GF-D8 (cell line): ENCODE measurements at regions not wholly inside any gene's neighbourhood (a gene's known extent, or its start where the extent isn't known, plus 50 kb on each side); places are given as distances from the start of the nearest gene placed in this dataset.
"Not testable (repeated sequence)": the region's sequence is repeated elsewhere in the genome, so short reads cannot be mapped to it uniquely, and the experiment has no call there.

Experiments used
- DNase-seq: peaks from one replicate; lab custom pipeline; 2025; lab: John Stamatoyannopoulos, UW

DNA sequence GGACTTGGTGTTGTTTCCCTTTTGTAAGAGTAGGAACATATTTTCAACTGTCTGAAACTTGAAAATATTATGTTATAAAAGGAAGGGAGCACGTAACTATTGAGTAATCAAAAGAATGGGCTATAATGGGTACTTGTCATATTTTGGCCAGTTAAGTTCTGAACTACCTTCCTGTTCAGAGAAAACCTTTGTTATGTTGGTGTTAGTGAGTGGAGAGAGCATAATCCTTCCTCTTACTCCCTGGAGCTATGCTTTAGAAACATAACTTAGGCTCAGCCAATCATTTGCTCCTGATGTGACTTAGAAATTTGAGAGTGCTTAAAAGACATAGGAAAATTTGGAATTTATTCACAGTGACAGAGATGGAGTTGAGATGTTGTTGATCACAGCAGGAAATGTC is 482.5 kb upstream of the SPRY2 start:
- DNase-seq = no peak

DNA sequence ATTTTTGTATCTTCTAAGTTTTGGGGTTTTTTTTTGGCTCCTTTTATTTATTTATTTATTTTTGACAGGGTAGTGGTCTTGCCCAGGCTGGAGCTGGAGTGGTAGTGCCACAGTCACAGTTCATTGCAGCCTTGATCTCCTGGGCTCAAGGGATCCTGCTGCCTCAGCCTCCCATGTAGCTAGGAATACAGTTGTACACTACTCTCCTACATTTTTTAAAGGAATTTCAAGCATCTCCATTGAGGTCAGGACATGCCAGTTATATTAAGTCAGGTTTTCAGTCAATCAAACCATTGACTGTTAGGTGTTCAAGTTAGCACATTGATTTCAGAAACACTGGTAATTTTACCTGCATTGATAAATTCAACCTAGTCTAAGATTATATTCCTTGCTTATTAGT is 480.5 kb upstream of the SPRY2 start:
- no peak for DNase-seq

DNA sequence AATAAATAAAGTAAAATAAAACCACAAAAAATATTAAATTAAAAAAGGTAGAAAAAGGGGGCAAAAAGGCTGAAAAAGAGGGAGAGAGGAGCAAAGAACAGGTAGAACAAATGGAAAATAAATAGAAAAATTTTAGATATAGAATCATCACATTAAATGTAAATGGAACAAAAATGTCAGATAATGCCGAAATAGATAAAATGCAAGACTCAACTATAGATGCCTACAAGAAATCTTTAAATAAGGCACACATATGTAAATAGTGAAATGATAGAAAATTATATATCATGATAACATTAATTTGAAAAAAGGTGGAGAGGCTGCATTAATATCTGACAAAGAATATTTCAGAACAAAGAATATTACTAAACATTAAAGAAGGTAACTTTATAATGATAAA is 477.1 kb upstream of the SPRY2 start:
- no peak for DNase-seq

GRCh38 chr13:80814541-80814940 is 473.6 kb upstream of the SPRY2 start:
- DNase-seq = no peak

- not testable (repeated sequence) for DNase-seq
Observed at GRCh38 chr13:80810294-80810693, 469.4 kb upstream of the SPRY2 start.

DNA sequence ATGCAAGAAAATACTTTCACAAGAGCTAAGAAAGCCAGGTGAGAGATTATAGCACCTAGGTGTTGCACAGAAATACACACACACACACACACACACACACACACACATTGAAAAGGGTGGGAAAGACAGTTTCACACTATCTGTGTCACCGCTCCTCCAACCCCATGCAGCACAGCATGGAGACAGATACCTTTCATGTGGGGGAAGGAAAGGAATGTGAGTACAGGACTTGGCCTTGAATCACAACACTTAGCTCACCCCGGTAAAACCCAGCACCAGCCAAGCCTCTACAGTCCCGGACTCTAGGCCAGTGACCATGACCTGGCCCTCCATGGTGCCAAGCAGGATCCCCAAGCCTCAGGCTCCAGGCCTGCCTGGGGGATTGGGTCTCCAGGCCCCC is 462.0 kb upstream of the SPRY2 start:
- no peak for DNase-seq

DNA sequence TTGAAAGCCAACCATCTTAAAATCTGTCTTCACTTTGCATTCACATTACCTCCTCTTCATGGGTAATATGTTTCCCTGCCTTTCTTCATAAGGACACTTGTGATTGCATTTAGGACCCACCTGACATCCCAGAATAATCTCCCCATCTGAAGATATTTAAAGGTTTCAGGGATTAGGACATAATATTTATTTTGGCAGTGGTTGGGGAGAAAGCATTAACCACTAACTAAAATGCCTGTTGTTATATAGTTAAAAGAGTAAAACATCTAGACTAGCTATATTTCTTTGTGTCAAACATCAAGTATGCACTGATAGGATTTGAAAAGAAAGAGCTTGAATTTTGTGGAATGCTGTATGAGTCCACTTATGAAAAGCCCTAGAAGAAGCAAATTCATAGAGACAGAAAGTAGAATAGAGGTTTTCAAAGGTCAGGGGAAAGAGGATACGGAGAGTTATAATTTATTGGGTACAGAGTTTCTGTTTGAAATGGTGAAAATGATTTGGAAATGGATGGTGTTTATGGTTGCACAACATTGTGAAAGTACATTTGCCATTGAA is 457.7 kb upstream of the SPRY2 start:
- DNase-seq = no peak

GRCh38 chr13:80787604-80788003 is 446.7 kb upstream of the SPRY2 start:
- DNase-seq = no peak

GRCh38 chr13:80783926-80784565 is 443.1 kb upstream of the SPRY2 start:
- DNase-seq = no peak

GRCh38 chr13:80782441-80782840 is 441.5 kb upstream of the SPRY2 start:
- no peak for DNase-seq

GRCh38 chr13:80778297-80778696 is 437.4 kb upstream of the SPRY2 start:
- no peak for DNase-seq

DNA sequence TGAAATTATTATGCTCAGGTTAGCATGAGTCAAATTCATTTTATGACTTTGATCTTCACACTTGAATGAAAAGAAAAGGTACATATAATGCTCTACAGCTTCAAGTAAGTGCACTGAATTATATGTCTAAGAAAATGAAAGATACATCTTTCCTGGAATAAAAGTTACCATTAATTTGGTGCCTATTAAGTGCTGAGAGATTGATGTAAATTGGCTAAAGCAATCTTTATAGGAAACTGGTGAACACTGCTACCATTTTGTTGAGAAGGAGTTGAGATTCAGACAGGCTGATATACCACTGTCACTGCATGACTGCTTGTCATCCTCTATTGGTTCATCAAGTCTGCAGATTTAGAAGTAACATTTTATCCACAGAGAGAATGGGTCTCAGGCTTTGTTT is 416.8 kb upstream of the SPRY2 start:
- no peak for DNase-seq

DNA sequence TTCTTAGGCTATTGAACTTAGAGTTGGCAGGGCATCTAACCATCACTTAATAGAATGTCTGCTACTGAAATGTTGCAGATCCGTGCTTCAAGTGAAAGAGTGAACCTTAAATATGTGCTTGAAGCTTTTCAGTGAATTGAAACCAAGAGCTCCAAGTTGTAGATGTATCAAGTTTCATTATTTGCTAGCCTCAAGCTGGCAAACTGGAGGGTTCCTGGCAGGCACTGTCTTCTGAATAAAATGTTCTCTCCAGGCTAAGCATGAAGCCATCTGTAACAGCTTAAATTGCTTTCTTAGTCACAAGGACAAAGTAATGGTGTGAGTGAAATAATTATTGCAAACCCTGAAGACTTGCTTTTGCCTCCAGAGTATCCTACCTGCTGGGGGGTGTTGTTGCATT is 415.0 kb upstream of the SPRY2 start:
- no peak for DNase-seq

GRCh38 chr13:80754441-80754840 is 413.5 kb upstream of the SPRY2 start:
- DNase-seq = no peak

GRCh38 chr13:80753866-80754265 is 412.9 kb upstream of the SPRY2 start:
- no peak for DNase-seq

GRCh38 chr13:80751854-80752253 is 410.9 kb upstream of the SPRY2 start:
- DNase-seq = no peak

DNA sequence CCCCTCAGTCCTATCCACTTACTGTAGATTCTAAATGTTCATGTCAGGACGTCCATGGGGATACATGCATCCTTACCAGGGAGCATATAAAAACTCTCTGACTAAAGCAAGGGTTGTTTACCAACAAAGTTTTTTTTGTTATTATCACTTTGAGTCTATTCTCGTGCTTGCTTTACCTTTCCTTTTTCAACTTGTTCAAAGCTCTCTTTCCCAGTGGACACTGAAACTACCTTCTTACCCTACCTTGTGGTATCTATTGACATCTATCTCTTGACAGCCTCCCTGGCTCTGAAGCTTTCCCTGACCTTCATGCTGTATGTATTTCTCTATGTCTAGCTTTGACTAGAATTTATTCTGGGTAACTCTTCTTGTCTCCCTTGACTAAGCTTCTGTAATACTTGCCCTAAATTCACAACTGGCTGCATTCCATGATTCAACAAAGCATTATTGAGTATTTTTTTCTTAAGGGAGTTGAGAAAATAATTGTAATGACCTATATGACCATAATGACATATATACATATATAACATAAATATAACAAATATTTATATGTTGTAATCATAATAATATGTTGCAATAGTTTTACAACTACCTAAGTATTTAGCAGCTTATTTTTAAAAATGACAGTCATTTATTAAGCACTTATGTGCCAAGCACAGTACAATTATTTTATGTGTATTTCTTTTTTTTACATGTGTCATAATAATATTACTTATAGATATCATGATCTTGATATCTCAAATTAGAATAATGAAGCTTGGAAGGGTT is 403.4 kb upstream of the SPRY2 start:
- DNase-seq = no peak

- no peak for DNase-seq
Observed at GRCh38 chr13:80742033-80742432, 401.1 kb upstream of the SPRY2 start.

- no peak for DNase-seq
Observed at GRCh38 chr13:80740071-80740470, 399.1 kb upstream of the SPRY2 start.

DNA sequence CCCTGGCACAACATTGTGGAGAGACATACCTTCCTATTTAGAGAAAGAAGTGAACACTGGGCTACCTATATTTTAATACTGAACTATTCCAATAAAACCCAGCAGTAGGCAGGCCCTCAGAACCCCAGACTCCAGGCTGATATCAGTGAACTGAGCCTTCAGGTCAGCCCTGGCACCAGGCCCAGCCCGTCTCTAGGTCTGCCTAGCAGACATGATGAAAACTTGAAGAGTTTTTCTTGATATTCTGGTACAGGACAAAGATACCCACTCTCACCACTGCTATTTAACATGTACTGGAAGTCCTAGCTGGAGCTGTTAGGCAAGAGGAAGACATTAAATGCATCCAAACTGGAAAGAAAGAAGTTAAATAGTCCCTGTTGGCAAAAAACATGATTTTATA is 396.6 kb upstream of the SPRY2 start:
- no peak for DNase-seq

DNA sequence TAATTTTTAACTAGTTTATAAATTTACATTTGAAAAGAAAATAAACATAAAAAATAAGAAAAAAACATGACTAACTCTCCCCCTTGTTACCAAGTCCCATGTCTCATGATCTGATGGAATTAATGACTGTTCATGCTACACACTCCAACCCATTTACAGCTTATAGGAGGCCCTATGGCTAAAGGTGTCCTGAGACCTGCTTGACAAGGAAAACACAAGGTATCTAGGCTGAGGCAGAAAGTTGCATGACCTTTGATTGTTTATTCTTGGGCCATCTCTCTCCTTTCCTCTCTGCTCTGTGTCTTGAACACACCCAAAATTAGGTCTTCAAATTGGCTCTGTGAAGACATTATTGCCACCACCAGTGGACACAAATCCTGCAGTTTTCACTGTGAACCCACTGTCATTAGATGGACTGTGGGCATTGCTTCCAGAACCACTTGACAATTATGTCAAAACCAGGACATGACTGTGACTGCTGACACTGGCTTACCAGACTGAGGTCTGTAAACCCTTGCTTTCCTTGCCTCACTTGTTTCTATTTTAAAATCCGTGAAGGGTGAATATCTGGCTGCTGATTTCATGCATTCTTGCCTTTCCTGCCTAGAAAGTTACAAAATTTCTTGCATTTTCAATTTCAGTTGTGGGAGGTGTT is 386.5 kb upstream of the SPRY2 start:
- DNase-seq = no peak

DNA sequence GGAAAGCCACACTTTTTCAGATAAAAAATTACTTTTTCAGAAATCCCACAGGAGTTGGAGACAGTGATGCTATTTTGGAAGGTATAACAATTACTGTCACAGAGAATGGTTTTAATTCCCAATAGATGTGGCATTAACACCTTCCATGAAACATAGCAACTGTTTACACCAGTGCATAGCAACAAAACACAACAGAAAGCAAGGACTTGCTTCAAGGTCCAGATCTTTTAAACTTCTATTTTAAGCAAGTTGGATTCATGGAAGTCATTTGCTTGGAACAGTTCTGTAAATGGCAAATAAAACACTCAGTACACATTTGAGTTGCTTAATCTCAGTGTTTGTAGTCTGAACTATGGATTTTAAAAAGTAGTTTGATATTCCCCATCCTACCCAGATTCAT is 385.9 kb upstream of the SPRY2 start:
- DNase-seq = no peak

DNA sequence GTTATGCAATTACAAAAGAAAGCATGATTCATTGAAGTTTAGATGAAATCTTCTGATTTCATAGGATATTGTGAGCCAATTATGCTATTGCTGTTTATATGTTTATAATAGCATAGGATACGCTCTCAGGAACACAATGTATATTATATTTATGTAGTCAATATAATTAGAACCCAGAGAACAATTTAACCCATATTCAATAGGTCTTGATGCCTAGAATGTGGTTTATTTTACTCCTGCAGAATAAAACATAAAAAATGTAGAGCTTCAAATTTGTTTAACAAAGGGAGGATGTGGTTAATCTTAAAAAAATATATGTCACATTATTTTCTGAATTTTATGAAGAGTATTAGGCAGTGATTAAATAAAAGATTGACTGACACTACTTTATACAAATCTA is 380.8 kb upstream of the SPRY2 start:
- no peak for DNase-seq
